ENCODE measurements at regions not wholly inside any gene's neighbourhood (a gene's known extent, or its start where the extent isn't known, plus 50 kb on each side); places are given as distances from the start of the nearest gene placed in this dataset.

GRCh38 chr5:103414604-103415003 lies 148.0 kb downstream of the NUDT12 start:
- H3K79me2 ChIP-seq (replicated peaks; ENCODE audit: insufficient read depth, low read length): no peaks in the 10 kb centered on the region
- H3F3A ChIP-seq (ENCODE audit: insufficient read depth, low read length, poor library complexity, severe bottlenecking): no peaks in the 10 kb centered on the region
- no peak for TF ChIP-seq REST (IDR thresholded peaks at IDR 0.05; ENCODE audit: borderline replicate concordance)
- no peak for TF ChIP-seq RAD21 (conservative IDR thresholded peaks at IDR 0.05)
- no peak for TF ChIP-seq EP300 (conservative IDR thresholded peaks at IDR 0.05; ENCODE audit: poor library complexity, severe bottlenecking)
- TF ChIP-seq SMC3 (conservative IDR thresholded peaks at IDR 0.05; ENCODE audit: poor library complexity): no peak
- no peak for TF ChIP-seq POLR2AphosphoS5 (IDR thresholded peaks at IDR 0.05)
- no peak for TF ChIP-seq CTCF (IDR thresholded peaks at IDR 0.05; ENCODE audit: poor library complexity, severe bottlenecking)
- TF ChIP-seq TAF1 (IDR thresholded peaks at IDR 0.05; ENCODE audit: low read depth): no peak
- TF ChIP-seq EZH2 (IDR thresholded peaks at IDR 0.05; ENCODE audit: borderline replicate concordance, insufficient read depth, low read length, poor library complexity, severe bottlenecking): no peak
- no peak for TF ChIP-seq MXI1 (conservative IDR thresholded peaks at IDR 0.05; ENCODE audit: poor library complexity, severe bottlenecking)
- H3K9me3 ChIP-seq (ENCODE audit: low read length): no peaks in the 10 kb centered on the region
- H3K4me3 ChIP-seq (ENCODE audit: low read length): no peak overlapping the region
- no peak overlapping the region for H3K27ac ChIP-seq (ENCODE audit: low read length)
- H4K20me1 ChIP-seq (ENCODE audit: insufficient read depth): no peaks in the 10 kb centered on the region
- no peak overlapping the region for H3K9ac ChIP-seq (ENCODE audit: low read length)
- no peak overlapping the region for H3K4me2 ChIP-seq (ENCODE audit: low read length)
- no peak overlapping the region for H2AFZ ChIP-seq (ENCODE audit: low read depth, low read length)
- no peaks in the 10 kb centered on the region for H3K36me3 ChIP-seq (ENCODE audit: insufficient read depth, low read length)
- H3K27me3 ChIP-seq (ENCODE audit: insufficient read depth, low read depth, low read length): no peaks in the 10 kb centered on the region
- H3K9me2 ChIP-seq (ENCODE audit: insufficient read depth, low read length): no peaks in the 10 kb centered on the region

GRCh38 chr5:103411711-103412110 lies 150.9 kb downstream of the NUDT12 start:
- H3K4me2 ChIP-seq (ENCODE audit: low read length): no peak overlapping the region
- TF ChIP-seq POLR2AphosphoS5 (IDR thresholded peaks at IDR 0.05) (no peak), EZH2 (IDR thresholded peaks at IDR 0.05; ENCODE audit: borderline replicate concordance, insufficient read depth, low read length, poor library complexity, severe bottlenecking) (no peak), MXI1 (conservative IDR thresholded peaks at IDR 0.05; ENCODE audit: poor library complexity, severe bottlenecking) (no peak), TAF1 (IDR thresholded peaks at IDR 0.05; ENCODE audit: low read depth) (no peak), REST (IDR thresholded peaks at IDR 0.05; ENCODE audit: borderline replicate concordance) (no peak), RAD21 (conservative IDR thresholded peaks at IDR 0.05) (no peak), SMC3 (conservative IDR thresholded peaks at IDR 0.05; ENCODE audit: poor library complexity) (no peak), CTCF (IDR thresholded peaks at IDR 0.05; ENCODE audit: poor library complexity, severe bottlenecking) (no peak), EP300 (conservative IDR thresholded peaks at IDR 0.05; ENCODE audit: poor library complexity, severe bottlenecking) (no peak)
- no peaks in the 10 kb centered on the region for H3K27me3 ChIP-seq (ENCODE audit: insufficient read depth, low read depth, low read length)
- no peaks in the 10 kb centered on the region for H3F3A ChIP-seq (ENCODE audit: insufficient read depth, low read length, poor library complexity, severe bottlenecking)
- H4K20me1 ChIP-seq (ENCODE audit: insufficient read depth): no peaks in the 10 kb centered on the region
- no peak overlapping the region for H3K4me3 ChIP-seq (ENCODE audit: low read length)
- H3K9ac ChIP-seq (ENCODE audit: low read length): no peak overlapping the region
- no peaks in the 10 kb centered on the region for H3K79me2 ChIP-seq (replicated peaks; ENCODE audit: insufficient read depth, low read length)
- no peaks in the 10 kb centered on the region for H3K36me3 ChIP-seq (ENCODE audit: insufficient read depth, low read length)
- H3K9me3 ChIP-seq (ENCODE audit: low read length): no peaks in the 10 kb centered on the region
- H3K9me2 ChIP-seq (ENCODE audit: insufficient read depth, low read length): no peaks in the 10 kb centered on the region
- no peak overlapping the region for H2AFZ ChIP-seq (ENCODE audit: low read depth, low read length)
- H3K27ac ChIP-seq (ENCODE audit: low read length): no peak overlapping the region
